C4-2B (cell line): ENCODE measurements at regions not wholly inside any gene's neighbourhood (a gene's known extent, or its start where the extent isn't known, plus 50 kb on each side); places are given as distances from the start of the nearest gene placed in this dataset.

Experiments used
- CTCF ChIP-seq: fragments of 450-650 bp; conservative IDR thresholded peaks from 2 replicates; pipeline ENCODE4 v1.5.1; 2017; ENCODE audit warnings: mild to moderate bottlenecking
- ZFX ChIP-seq: fragments of 450-650 bp; IDR thresholded peaks from 2 replicates; pipeline ENCODE4 v1.6.1; 2017

GRCh38 chr19:27975419-27976005, 1237.4 kb downstream of the UQCRFS1 start:
- no peak for TF ChIP-seq CTCF
- no peak for TF ChIP-seq ZFX
